Transverse colon (tissue), 4 donors: ENCODE measurements at regions not wholly inside any gene's neighbourhood (a gene's known extent, or its start where the extent isn't known, plus 50 kb on each side); places are given as distances from the start of the nearest gene placed in this dataset.

Experiments used
- CTCF ChIP-seq, 5 experiments: fragments of 200-600 bp in 3 of 5; fragments of 450-650 bp in 2 of 5; sonication (generic) in 3 of 5; IDR thresholded peaks; 1 replicate in 2 of 5; 2 replicates in 3 of 5; pipeline ENCODE4 v1.5.1; 2016 to 2017; ENCODE audit warnings: antibody characterized with exemption in 5 of 5, inconsistent platforms in 3 of 5, mild to moderate bottlenecking in 2 of 5, moderate library complexity in 1 of 5
- POLR2A ChIP-seq: fragments of 450-650 bp; IDR thresholded peaks from one replicate; pipeline ENCODE4 v1.6.1; 2016; ENCODE audit warnings: antibody characterized with exemption, mild to moderate bottlenecking, moderate library complexity
- POLR2AphosphoS5 ChIP-seq, 3 donors: sonication (generic); formaldehyde crosslinking; IDR thresholded peaks; one replicate each; pipeline ENCODE4 v1.6.1; 2016; ENCODE audit warnings: antibody characterized with exemption in 3 of 3

- TF ChIP-seq CTCF (IDR thresholded peaks at IDR 0.05) (no peak), POLR2A (no peak), POLR2AphosphoS5 (IDR thresholded peaks at IDR 0.05) (no peak)
Observed at GRCh38 chr12:131315601-131316000, 361.9 kb downstream of the ADGRD1 start.
